ENCODE measurements at regions not wholly inside any gene's neighbourhood (a gene's known extent, or its start where the extent isn't known, plus 50 kb on each side); places are given as distances from the start of the nearest gene placed in this dataset.

DNA sequence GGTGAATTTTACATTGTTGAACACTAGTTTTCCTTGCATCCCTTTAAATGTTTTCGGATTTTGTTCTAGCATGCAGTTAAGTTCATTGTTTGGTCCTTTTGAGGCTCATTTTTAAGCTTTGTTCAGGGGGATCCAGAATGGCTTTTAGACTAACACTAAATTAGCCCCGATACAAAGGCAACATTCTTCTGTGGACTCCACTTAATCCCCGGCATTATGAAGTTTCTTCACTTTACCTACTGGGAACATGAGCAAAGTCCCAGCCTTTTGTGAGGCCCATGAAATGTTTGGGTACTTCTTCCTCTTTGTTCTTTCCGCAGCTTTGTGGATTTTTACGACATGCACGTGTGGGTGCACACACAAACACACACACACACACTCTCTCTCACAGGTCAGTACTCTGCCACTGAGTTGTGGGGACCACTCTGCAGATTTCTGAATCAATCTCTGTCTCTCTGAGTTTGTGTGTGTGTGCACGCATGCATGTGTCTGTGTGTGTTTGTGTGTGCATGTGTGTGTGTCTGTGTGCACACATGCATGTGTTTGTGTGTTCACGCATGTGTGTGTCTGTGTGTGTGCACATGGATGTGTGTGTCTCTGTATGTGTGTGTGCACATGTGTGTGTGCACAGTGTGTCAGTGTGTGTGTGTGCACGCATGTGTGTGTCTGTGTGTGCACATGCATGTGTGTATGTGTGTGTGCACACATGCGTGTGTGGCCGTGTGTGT is 240.4 kb upstream of the TNRC6C start:
- no peaks in the 10 kb centered on the region for H3K36me3 ChIP-seq
- no peak for FAIRE-seq

DNA sequence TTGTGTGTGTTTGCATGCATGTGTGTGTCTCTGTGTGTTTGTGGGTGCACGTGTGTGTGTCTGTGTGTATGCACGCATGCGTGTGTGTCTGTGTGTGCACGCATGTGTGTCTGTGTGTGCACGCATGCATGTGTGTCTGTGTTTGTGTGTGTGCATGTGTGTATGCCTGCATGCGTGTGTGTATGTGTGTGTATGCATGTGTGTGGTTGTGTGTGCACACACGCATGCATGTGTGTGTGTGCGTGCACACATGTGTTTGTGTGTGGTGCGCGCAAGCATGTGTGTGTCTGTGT is 239.9 kb upstream of the TNRC6C start:
- Histone ChIP-seq H3K4me1 (no peaks in the 10 kb centered on the region), H3K36me3 (no peaks in the 10 kb centered on the region), H3K27me3 (no peaks in the 10 kb centered on the region), H3K4me3 (no peak overlapping the region), H3K27ac (no peak overlapping the region), H3K9me3 (peaks cover 0 to 4% (median 0%) of the 10 kb centered on the region in 4 donors)
- FAIRE-seq: no peak
- WGBS, 2 donors: 75 to 90% methylated on average over 10 of the region's 10 CpGs
- intact Hi-C loops (cut with DNase I): no loop called here
- TF ChIP-seq, protein P1, sequence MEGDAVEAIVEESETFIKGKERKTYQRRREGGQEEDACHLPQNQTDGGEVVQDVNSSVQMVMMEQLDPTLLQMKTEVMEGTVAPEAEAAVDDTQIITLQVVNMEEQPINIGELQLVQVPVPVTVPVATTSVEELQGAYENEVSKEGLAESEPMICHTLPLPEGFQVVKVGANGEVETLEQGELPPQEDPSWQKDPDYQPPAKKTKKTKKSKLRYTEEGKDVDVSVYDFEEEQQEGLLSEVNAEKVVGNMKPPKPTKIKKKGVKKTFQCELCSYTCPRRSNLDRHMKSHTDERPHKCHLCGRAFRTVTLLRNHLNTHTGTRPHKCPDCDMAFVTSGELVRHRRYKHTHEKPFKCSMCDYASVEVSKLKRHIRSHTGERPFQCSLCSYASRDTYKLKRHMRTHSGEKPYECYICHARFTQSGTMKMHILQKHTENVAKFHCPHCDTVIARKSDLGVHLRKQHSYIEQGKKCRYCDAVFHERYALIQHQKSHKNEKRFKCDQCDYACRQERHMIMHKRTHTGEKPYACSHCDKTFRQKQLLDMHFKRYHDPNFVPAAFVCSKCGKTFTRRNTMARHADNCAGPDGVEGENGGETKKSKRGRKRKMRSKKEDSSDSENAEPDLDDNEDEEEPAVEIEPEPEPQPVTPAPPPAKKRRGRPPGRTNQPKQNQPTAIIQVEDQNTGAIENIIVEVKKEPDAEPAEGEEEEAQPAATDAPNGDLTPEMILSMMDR (IDR thresholded peaks at IDR 0.05): no peak
- no peak for DNase-seq
- no peak for ATAC-seq

More for the DNA sequence above, 240.4 kb upstream of the TNRC6C start:
- Histone ChIP-seq H3K9me3 (peaks cover 0 to 4% (median 0%) of the 10 kb centered on the region in 4 donors), H3K4me3 (no peak overlapping the region), H3K27me3 (no peaks in the 10 kb centered on the region), H3K27ac (no peak overlapping the region), H3K4me1 (no peaks in the 10 kb centered on the region)
- TF ChIP-seq, protein P1 (IDR thresholded peaks at IDR 0.05): no peak
- 66 to 71% methylated on average over 11 of the region's 11 CpGs for WGBS, 2 donors
- ATAC-seq (no peak), DNase-seq (no peak)
- intact Hi-C loops (cut with DNase I): no loop called here

DNA sequence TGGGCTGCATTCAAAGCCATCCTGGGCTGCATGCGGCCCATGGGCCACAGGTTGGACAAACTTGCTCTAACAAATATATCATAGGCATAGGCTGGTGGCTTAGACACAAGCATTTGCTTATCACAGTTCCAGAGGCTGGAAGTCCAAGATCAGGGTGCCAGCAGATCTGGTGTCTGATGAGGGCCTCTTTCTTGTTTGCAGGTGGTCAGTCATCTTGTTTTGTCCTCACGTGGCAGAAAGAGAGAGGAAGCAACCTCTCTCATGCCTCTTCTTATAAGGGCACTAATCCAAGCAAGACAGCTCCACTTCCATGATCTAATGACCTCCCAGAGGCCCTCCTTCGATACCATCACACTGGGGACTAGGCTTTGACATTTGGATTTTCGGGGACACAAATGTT is 238.7 kb upstream of the TNRC6C start:
- no peak for FAIRE-seq
- Histone ChIP-seq H3K4me1 (no peaks in the 10 kb centered on the region), H3K27me3 (no peaks in the 10 kb centered on the region), H3K4me3 (no peak overlapping the region), H3K9me3 (no peaks in the 10 kb centered on the region), H3K27ac (no peak overlapping the region), H3K36me3 (no peaks in the 10 kb centered on the region)
- ATAC-seq: no peak
- DNase-seq: no peak
- TF ChIP-seq, protein P1 (IDR thresholded peaks at IDR 0.05): no peak
- WGBS, 2 donors: 64 to 75% methylated on average over 4 of the region's 4 CpGs
- intact Hi-C loops (cut with DNase I): no loop called here

- Histone ChIP-seq H3K4me3 (no peak overlapping the region), H3K36me3 (no peaks in the 10 kb centered on the region), H3K4me1 (no peaks in the 10 kb centered on the region), H3K9me3 (no peaks in the 10 kb centered on the region), H3K27me3 (peaks cover 0 to 3% (median 0%) of the 10 kb centered on the region in 4 donors), H3K27ac (no peak overlapping the region)
- no peak for DNase-seq
- ATAC-seq: no peak
- intact Hi-C loops (cut with DNase I): no loop called here
- WGBS, 2 donors: 64 to 76% methylated on average over 14 of the region's 14 CpGs
- TF ChIP-seq, protein P1 (IDR thresholded peaks at IDR 0.05): no peak
- no peak for FAIRE-seq
These were observed 237.3 kb upstream of the TNRC6C start for GRCh38 chr17:77720946-77721845.

DNA sequence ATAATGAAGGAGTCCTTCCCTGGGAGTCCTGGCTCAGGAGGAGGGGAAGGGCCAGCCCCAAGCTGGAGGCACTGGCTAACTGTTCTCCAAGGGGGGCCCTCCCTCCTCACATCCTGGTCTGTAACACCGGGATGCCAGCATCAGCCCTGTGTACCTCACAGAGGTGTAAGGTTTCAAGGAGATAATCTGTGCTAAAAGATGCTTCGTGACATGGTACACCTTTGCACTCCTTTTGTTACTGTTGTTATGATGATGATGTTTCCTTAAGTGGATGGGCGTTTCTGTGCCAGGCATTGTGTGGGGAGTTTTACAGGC is 236.7 kb upstream of the TNRC6C start:
- TF ChIP-seq, protein P1 (IDR thresholded peaks at IDR 0.05): no peak
- Histone ChIP-seq H3K9me3 (no peaks in the 10 kb centered on the region), H3K27ac (no peak overlapping the region), H3K4me3 (no peak overlapping the region), H3K4me1 (no peaks in the 10 kb centered on the region), H3K27me3 (peaks cover 0 to 3% (median 0%) of the 10 kb centered on the region in 4 donors), H3K36me3 (no peaks in the 10 kb centered on the region)
- ATAC-seq (no peak), FAIRE-seq (no peak), DNase-seq (no peak)
- intact Hi-C loops (cut with DNase I): no loop called here
- WGBS, 2 donors: 22 to 48% methylated on average over 3 of the region's 3 CpGs

Data from pancreas (tissue), 10 donors.